H1 (cell line): ENCODE measurements at regions not wholly inside any gene's neighbourhood (a gene's known extent, or its start where the extent isn't known, plus 50 kb on each side); places are given as distances from the start of the nearest gene placed in this dataset.

Experiments
- CTCF ChIA-PET: fragments of 300-600 bp; sonication (Branson Sonifier 250); formaldehyde crosslinking; loops from one replicate; lab custom pipeline; 2021; ENCODE audit not compliant: partially characterized antibody; lab: Charles Lee
- POLR2A ChIA-PET: fragments of 300-600 bp; sonication (Branson Sonifier 250); formaldehyde crosslinking; loops from one replicate; lab custom pipeline; 2021; ENCODE audit warnings: inconsistent platforms; ENCODE audit not compliant: partially characterized antibody; lab: Charles Lee
- DNase-seq, 2 experiments: peaks; one replicate each; pipeline versions ENCODE4 v3.0.0 to v3.0.0-alpha.2; 2010 to 2022; ENCODE audit warnings: low spot score in 2 of 2, low read depth in 1 of 2, mixed read lengths in 1 of 2
- FAIRE-seq: peaks from 2 replicates; lab custom pipeline; 2011; peaks lifted over from hg19 to GRCh38; lab: Jason Lieb, UNC
- H2AFZ ChIP-seq: 2 replicates; pipeline ENCODE4 v1.8.1; 2012; ENCODE audit warnings: low read length, inconsistent platforms
- H2AK5ac ChIP-seq: 2 replicates; pipeline ENCODE4 v1.6.1; 2013; ENCODE audit warnings: low read depth, low read length
- H2BK120ac ChIP-seq: replicated peaks from 2 replicates; pipeline ENCODE3; 2013; ENCODE audit warnings: low read depth, low read length, inconsistent platforms
- H2BK12ac ChIP-seq: 2 replicates; pipeline ENCODE4 v1.6.1; 2013; ENCODE audit warnings: low read depth, low read length
- H2BK15ac ChIP-seq: 2 replicates; pipeline ENCODE4 v1.6.1; 2013; ENCODE audit warnings: low read length
- H2BK20ac ChIP-seq: 2 replicates; pipeline ENCODE4 v1.6.1; 2013; ENCODE audit warnings: low read length
- H2BK5ac ChIP-seq: 2 replicates; pipeline ENCODE4 v1.6.1; 2013; ENCODE audit warnings: low read depth, low read length
- H3K14ac ChIP-seq: 2 replicates; pipeline ENCODE4 v1.6.1; 2013; ENCODE audit warnings: inconsistent platforms; ENCODE audit not compliant: insufficient read length
- H3K18ac ChIP-seq: 2 replicates; pipeline ENCODE4 v1.6.1; 2013; ENCODE audit warnings: low read length; ENCODE audit errors: extremely low read depth
- H3K23ac ChIP-seq: 2 replicates; pipeline ENCODE4 v1.6.1; 2013; ENCODE audit warnings: inconsistent platforms; ENCODE audit not compliant: insufficient read length
- H3K23me2 ChIP-seq: 2 replicates; pipeline ENCODE4 v1.6.1; 2013; ENCODE audit warnings: low read depth, low read length
- H3K27ac ChIP-seq: 2 replicates; pipeline ENCODE4 v1.6.1; 2011; ENCODE audit warnings: low read depth, low read length, inconsistent platforms
- H3K27me3 ChIP-seq, 4 experiments: replicated peaks in 1 of 4; 1 replicate in 1 of 4; 2 replicates in 3 of 4; pipeline versions ENCODE4 v1.6.1 to v1.8.1; 2011 to 2013; ENCODE audit warnings: low read length in 3 of 4, mild to moderate bottlenecking in 3 of 4, inconsistent platforms in 2 of 4, mixed read lengths in 2 of 4, moderate library complexity in 1 of 4; ENCODE audit not compliant: control insufficient read depth in 3 of 4, insufficient read depth in 3 of 4; ENCODE audit errors: extremely low read depth in 1 of 4
- H3K36me3 ChIP-seq, 4 experiments: 2 replicates each; pipeline versions ENCODE4 v1.6.1 to v1.8.1; 2011 to 2013; ENCODE audit warnings: mild to moderate bottlenecking in 4 of 4, low read length in 3 of 4, moderate library complexity in 2 of 4, control low read depth in 1 of 4, inconsistent platforms in 1 of 4; ENCODE audit not compliant: insufficient read depth in 4 of 4, control insufficient read depth in 2 of 4
- H3K4ac ChIP-seq: replicated peaks from 2 replicates; pipeline ENCODE3; 2013; ENCODE audit warnings: low read length, low read depth, mixed read lengths, inconsistent platforms; ENCODE audit not compliant: insufficient read length
- H3K4me1 ChIP-seq, 4 experiments: replicated peaks in 1 of 4; 1 replicate in 1 of 4; 2 replicates in 3 of 4; pipeline versions ENCODE4 v1.6.1 to v1.8.1; 2011 to 2013; ENCODE audit warnings: low read length in 3 of 4, inconsistent platforms in 2 of 4, mixed read lengths in 1 of 4; ENCODE audit not compliant: insufficient read depth in 4 of 4, control insufficient read depth in 3 of 4
- H3K4me2 ChIP-seq, 2 experiments: 2 replicates each; pipeline versions ENCODE4 v1.6.1 to v1.8.1; 2011 to 2013; ENCODE audit warnings: low read depth in 2 of 2, low read length in 2 of 2, control low read depth in 1 of 2, inconsistent platforms in 1 of 2, mild to moderate bottlenecking in 1 of 2; ENCODE audit not compliant: insufficient read depth in 1 of 2
- H3K4me3 ChIP-seq, 4 experiments: fragments of 200-600, 300-600 bp in 1 of 4; sonication (generic), shearing (Covaris generic), sonication (Bioruptor Twin) in 1 of 4; 2 replicates each; pipeline versions ENCODE4 v1.5.1 to v1.8.1; 2011 to 2016; ENCODE audit warnings: low read length in 4 of 4, low read depth in 3 of 4, control low read depth in 2 of 4, inconsistent platforms in 2 of 4, mild to moderate bottlenecking in 2 of 4, mixed read lengths in 1 of 4, moderate library complexity in 1 of 4; ENCODE audit not compliant: insufficient read depth in 2 of 4; ENCODE audit errors: extremely low read depth in 1 of 4
- H3K56ac ChIP-seq: replicated peaks from 2 replicates; pipeline ENCODE3; 2013; ENCODE audit warnings: low read depth, mild to moderate bottlenecking, mixed read lengths, low read length, inconsistent platforms; ENCODE audit not compliant: insufficient read length
- H3K79me1 ChIP-seq: 2 replicates; pipeline ENCODE4 v1.6.1; 2013; ENCODE audit warnings: low read depth, low read length, control low read depth
- H3K79me2 ChIP-seq, 2 experiments: 2 replicates each; pipeline versions ENCODE4 v1.6.1 to v1.8.1; 2012 to 2013; ENCODE audit warnings: low read length in 2 of 2, mild to moderate bottlenecking in 2 of 2, inconsistent platforms in 1 of 2; ENCODE audit not compliant: insufficient read depth in 2 of 2, control insufficient read depth in 1 of 2
- H3K9ac ChIP-seq, 4 experiments: replicated peaks in 1 of 4; 1 replicate in 1 of 4; 2 replicates in 3 of 4; pipeline versions ENCODE4 v1.6.1 to v1.8.1; 2011 to 2013; ENCODE audit warnings: low read depth in 3 of 4, low read length in 3 of 4, control low read depth in 2 of 4, mild to moderate bottlenecking in 2 of 4, moderate library complexity in 2 of 4, inconsistent platforms in 1 of 4; ENCODE audit errors: extremely low read depth in 1 of 4
- H3K9me3 ChIP-seq, 2 experiments: 2 replicates each; pipeline versions ENCODE4 v1.6.1 to v1.8.1; 2012 to 2013; ENCODE audit warnings: mild to moderate bottlenecking in 2 of 2, moderate library complexity in 2 of 2, control low read depth in 1 of 2, inconsistent platforms in 1 of 2, low read depth in 1 of 2, low read length in 1 of 2, mixed read lengths in 1 of 2; ENCODE audit not compliant: insufficient read depth in 2 of 2
- H4K20me1 ChIP-seq, 2 experiments: replicated peaks in 1 of 2; 2 replicates each; pipeline versions ENCODE3 to v1.8.1; 2011 to 2013; ENCODE audit warnings: inconsistent platforms in 2 of 2, low read length in 2 of 2, mild to moderate bottlenecking in 1 of 2; ENCODE audit not compliant: insufficient read depth in 2 of 2, control insufficient read depth in 1 of 2
- H4K5ac ChIP-seq: 2 replicates; pipeline ENCODE4 v1.6.1; 2013; ENCODE audit warnings: low read length, low read depth, mixed read lengths, inconsistent platforms; ENCODE audit not compliant: insufficient read length
- H4K8ac ChIP-seq: 2 replicates; pipeline ENCODE4 v1.8.0; 2013; ENCODE audit warnings: mild to moderate bottlenecking, moderate library complexity, low read length, inconsistent platforms; ENCODE audit not compliant: insufficient read depth; ENCODE audit errors: extremely low read depth
- H4K91ac ChIP-seq: replicated peaks from 2 replicates; pipeline ENCODE3; 2013; ENCODE audit warnings: low read length, mixed read lengths, inconsistent platforms; ENCODE audit not compliant: insufficient read length
- ATF2 ChIP-seq: IDR thresholded peaks from 2 replicates; pipeline ENCODE4 v1.6.1; 2012; ENCODE audit warnings: low read length, inconsistent platforms
- E2F6 ChIP-seq: IDR thresholded peaks from 2 replicates; pipeline ENCODE4 v1.6.1; 2012; ENCODE audit warnings: inconsistent platforms
- EGR1 ChIP-seq: IDR thresholded peaks from 2 replicates; pipeline ENCODE4 v1.6.1; 2011; ENCODE audit warnings: low read depth, low read length, borderline replicate concordance
- EZH2 ChIP-seq: fragments of 200-600 bp; sonication (generic); IDR thresholded peaks from 2 replicates; pipeline ENCODE4 v1.7.1; 2012; ENCODE audit warnings: low read depth, mild to moderate bottlenecking, moderate library complexity, low read length, inconsistent platforms; ENCODE audit not compliant: severe bottlenecking
- GTF2F1 ChIP-seq: IDR thresholded peaks from 2 replicates; pipeline ENCODE4 v1.6.1; 2012; ENCODE audit warnings: low read depth, low read length, improper control_type of control experiment, borderline replicate concordance
- HDAC2 ChIP-seq, 2 experiments: fragments of 300-600 bp in 1 of 2; sonication (generic) in 1 of 2; IDR thresholded peaks; 2 replicates each; pipeline ENCODE4 v1.6.1; 2011 to 2012; ENCODE audit warnings: low read depth in 2 of 2, low read length in 2 of 2, mild to moderate bottlenecking in 2 of 2, moderate library complexity in 2 of 2, borderline replicate concordance in 1 of 2, inconsistent platforms in 1 of 2
- HDAC6 ChIP-seq: IDR thresholded peaks from one replicate; pipeline ENCODE4 v1.7.1; 2012; ENCODE audit warnings: low read depth, mild to moderate bottlenecking, inconsistent platforms, low read length, moderate library complexity
- SIX5 ChIP-seq: IDR thresholded peaks from 2 replicates; pipeline ENCODE4 v1.6.1; 2011; ENCODE audit warnings: mild to moderate bottlenecking, low read depth, low read length
- TEAD4 ChIP-seq: IDR thresholded peaks from 2 replicates; pipeline ENCODE4 v1.6.1; 2012; ENCODE audit warnings: low read depth, low read length, inconsistent platforms, mixed read lengths
- USF2 ChIP-seq: IDR thresholded peaks from 2 replicates; pipeline ENCODE4 v1.6.1; 2011; ENCODE audit warnings: low read length, improper control_type of control experiment
- WGBS, 2 experiments: shearing (Covaris generic) in 1 of 2; methylation state at CpG; one replicate each; pipeline versions ENCODE4 v1.1.6 to v1.1.7; 2013 to 2015; ENCODE audit warnings: low lambda C conversion rate in 2 of 2, mixed read lengths in 2 of 2, inconsistent platforms in 1 of 2, low coverage in 1 of 2, missing lambda C conversion rate in 1 of 2; ENCODE audit not compliant: insufficient replicate concordance in 2 of 2, insufficient coverage in 1 of 2, insufficient read length in 1 of 2; ENCODE audit errors: extremely low coverage in 1 of 2, missing lambda C conversion rate in 1 of 2; 5-methylcytosine and 5-hydroxymethylcytosine counted together

GRCh38 chr5:119820016-119820415 is 190.7 kb downstream of the FAM170A start:
- CTCF ChIA-PET: no interaction called here
- no peak overlapping the region for H3K4me3 ChIP-seq
- no peak overlapping the region for H3K9ac ChIP-seq
- no peaks in the 10 kb centered on the region for H3K23me2 ChIP-seq
- no peak overlapping the region for H2BK120ac ChIP-seq
- H3K4me2 ChIP-seq: no peak overlapping the region
- no peak overlapping the region for H4K5ac ChIP-seq
- no peak overlapping the region for H3K23ac ChIP-seq
- H3K27me3 ChIP-seq: no peaks in the 10 kb centered on the region
- no peak overlapping the region for H2BK20ac ChIP-seq
- no peaks in the 10 kb centered on the region for H3K9me3 ChIP-seq
- H3K4me1 ChIP-seq: no peaks in the 10 kb centered on the region
- H2BK15ac ChIP-seq: no peak overlapping the region
- 85% methylated on average over 1 of the region's 1 CpG; no CpG with 5 or more reads in 1 of the 2 experiments for WGBS, 2 experiments
- no peak overlapping the region for H3K14ac ChIP-seq
- POLR2A ChIA-PET: no interaction called here
- no peak overlapping the region for H2BK5ac ChIP-seq
- H4K91ac ChIP-seq: no peak overlapping the region
- no peaks in the 10 kb centered on the region for H3K36me3 ChIP-seq
- H4K20me1 ChIP-seq: no peaks in the 10 kb centered on the region
- no peaks in the 10 kb centered on the region for H3K79me2 ChIP-seq
- H3K27ac ChIP-seq: no peak overlapping the region
- no peak overlapping the region for H2AFZ ChIP-seq
- H2BK12ac ChIP-seq: no peak overlapping the region
- TF ChIP-seq SIX5 (no peak), TEAD4 (no peak), E2F6 (no peak), ATF2 (no peak), EGR1 (no peak), GTF2F1 (no peak), USF2 (no peak), HDAC6 (no peak), HDAC2 (IDR thresholded peaks at IDR 0.05; ENCODE audit: borderline replicate concordance in 1 of 2, low read depth in 2 of 2, low read length in 2 of 2) (no peak), EZH2 (no peak)
- DNase-seq: no peak
- FAIRE-seq: no peak
- no peak overlapping the region for H4K8ac ChIP-seq
- no peak overlapping the region for H3K56ac ChIP-seq
- no peak overlapping the region for H2AK5ac ChIP-seq
- no peak overlapping the region for H3K18ac ChIP-seq
- no peak overlapping the region for H3K4ac ChIP-seq
- H3K79me1 ChIP-seq: no peaks in the 10 kb centered on the region
